K562 (cell line): ENCODE measurements at regions not wholly inside any gene's neighbourhood (a gene's known extent, or its start where the extent isn't known, plus 50 kb on each side); places are given as distances from the start of the nearest gene placed in this dataset.

Experiments
- ATAC-seq: fragments of 200-7000 bp; cut with Tn5 transposase; 3 replicates; pipeline ENCODE4 v1.9.1; 2020; ENCODE audit warnings: moderate library complexity
- BruUV-seq: library from RNA; stranded (reverse); fragments of 400-500 nt; replicated peaks from 2 replicates; lab custom pipeline; 2021; lab: Mats Ljungman, UMichigan
- CTCF ChIA-PET: fragments of 300-600 bp; formaldehyde crosslinking; extraction: SDS; loops from one replicate; lab custom pipeline; 2021; ENCODE audit warnings: low intra/inter-chr PET ratio; lab: Yijun Ruan, JAX
- POLR2A ChIA-PET: fragments of 300-600, 350-650 bp; sonication (Branson Sonifier 250); formaldehyde crosslinking; extraction: SDS; loops from one replicate; lab custom pipeline; 2021; ENCODE audit warnings: antibody characterized with exemption, inconsistent platforms; lab: Yijun Ruan, JAX
- DNase-seq, 4 experiments: peaks; one replicate each; pipeline versions ENCODE4 v3.0.0 to v3.0.0-alpha.2; 2011 to 2018; ENCODE audit warnings: low spot score in 3 of 4, mixed read lengths in 3 of 4; ENCODE audit errors: extremely low read depth in 1 of 4
- FAIRE-seq: peaks from 2 replicates; lab custom pipeline; 2011; peaks lifted over from hg19 to GRCh38; lab: Jason Lieb, UNC
- H2AFZ ChIP-seq: 2 replicates; pipeline ENCODE4 v1.6.0; 2011; ENCODE audit warnings: low read depth, low read length, control low read depth, inconsistent platforms
- H3K27ac ChIP-seq: fragments of 200-600 bp; 3 replicates; pipeline ENCODE4 v1.8.0; 2011; ENCODE audit warnings: low read depth, mild to moderate bottlenecking, control low read depth, inconsistent platforms, low read length, moderate library complexity, mixed read lengths; ENCODE audit errors: extremely low read depth
- H3K27me3 ChIP-seq, 2 experiments: fragments of 300-600 bp in 1 of 2; 2 replicates in 1 of 2; 3 replicates in 1 of 2; pipeline versions ENCODE4 v1.6.0 to v1.8.0; 2011; ENCODE audit warnings: inconsistent platforms in 2 of 2, low read length in 2 of 2, mild to moderate bottlenecking in 1 of 2, mixed read lengths in 1 of 2, moderate library complexity in 1 of 2; ENCODE audit not compliant: control insufficient read depth in 2 of 2, insufficient read depth in 2 of 2
- H3K36me3 ChIP-seq: fragments of 300-600 bp; 3 replicates; pipeline ENCODE4 v1.8.0; 2011; ENCODE audit warnings: mild to moderate bottlenecking, low read length, inconsistent platforms; ENCODE audit not compliant: control insufficient read depth, insufficient read depth
- H3K4me1 ChIP-seq, 2 experiments: fragments of 200-600 bp in 1 of 2; replicated peaks in 1 of 2; 2 replicates in 1 of 2; 3 replicates in 1 of 2; pipeline versions ENCODE4 v1.5.1 to v1.8.0; 2011; ENCODE audit warnings: inconsistent platforms in 2 of 2, low read length in 2 of 2, mild to moderate bottlenecking in 1 of 2, mixed read lengths in 1 of 2, moderate library complexity in 1 of 2; ENCODE audit not compliant: control insufficient read depth in 2 of 2, insufficient read depth in 2 of 2
- H3K4me2 ChIP-seq: 2 replicates; pipeline ENCODE4 v1.6.1; 2011; ENCODE audit warnings: low read length, control low read depth, inconsistent platforms, mixed read lengths; ENCODE audit not compliant: insufficient read depth
- H3K4me3 ChIP-seq: fragments of 200-600 bp; sonication (generic), shearing (Covaris generic); 2 replicates; pipeline ENCODE4 v1.5.1; 2016; ENCODE audit warnings: control low read depth, inconsistent platforms
- H3K79me2 ChIP-seq: fragments of 200-600 bp; 3 replicates; pipeline ENCODE4 v1.8.0; 2011; ENCODE audit warnings: low read length, inconsistent platforms; ENCODE audit not compliant: control insufficient read depth, insufficient read depth
- H3K9ac ChIP-seq, 2 experiments: 2 replicates each; pipeline versions ENCODE4 v1.6.0 to v1.6.1; 2011; ENCODE audit warnings: low read depth in 2 of 2, low read length in 2 of 2, control low read depth in 1 of 2, inconsistent platforms in 1 of 2, mild to moderate bottlenecking in 1 of 2, mixed read lengths in 1 of 2; ENCODE audit not compliant: insufficient read depth in 1 of 2
- H3K9me1 ChIP-seq: one replicate; pipeline ENCODE4 v1.6.0; 2011; ENCODE audit warnings: inconsistent platforms, mild to moderate bottlenecking, low read length, moderate library complexity; ENCODE audit not compliant: control insufficient read depth, insufficient read depth
- H3K9me3 ChIP-seq: replicated peaks from 2 replicates; pipeline ENCODE4 v1.5.1; 2011; ENCODE audit warnings: low read depth, low read length, inconsistent platforms; ENCODE audit not compliant: control insufficient read depth, insufficient read depth
- H4K20me1 ChIP-seq: replicated peaks from 2 replicates; pipeline ENCODE4 v1.6.1; 2011; ENCODE audit warnings: low read length, inconsistent platforms, mixed read lengths; ENCODE audit not compliant: control insufficient read depth, insufficient read depth
- C11orf30 ChIP-seq: fragments of 450-650 bp; IDR thresholded peaks from 2 replicates; pipeline ENCODE4 v1.6.1; 2016; ENCODE audit warnings: low read depth, mild to moderate bottlenecking
- FOXK1 ChIP-seq: sonication (generic); formaldehyde crosslinking; IDR thresholded peaks from 2 replicates; pipeline ENCODE4 v1.8.0; 2022; ENCODE audit warnings: missing genetic modification reagents, mild to moderate bottlenecking, borderline replicate concordance
- HNRNPK ChIP-seq: fragments of 200-400 bp; formaldehyde crosslinking; IDR thresholded peaks from one replicate; pipeline ENCODE4 v1.6.1; 2018; ENCODE audit warnings: mild to moderate bottlenecking, low read depth, low read length; ENCODE audit not compliant: poor library complexity, severe bottlenecking
- KLF1 ChIP-seq: fragments of 450-650 bp; IDR thresholded peaks from 2 replicates; pipeline ENCODE4 v1.6.1; 2016; ENCODE audit warnings: missing genetic modification characterization, missing compliant biosample characterization
- MED1 ChIP-seq: sonication (generic); formaldehyde crosslinking; IDR thresholded peaks from 2 replicates; pipeline ENCODE4 v1.8.1; 2023; ENCODE audit warnings: missing genetic modification reagents, borderline replicate concordance
- PYGO2 ChIP-seq: fragments of 450-650 bp; IDR thresholded peaks from 2 replicates; pipeline ENCODE4 v1.6.1; 2016; ENCODE audit warnings: mild to moderate bottlenecking, missing genetic modification characterization, moderate library complexity, missing compliant biosample characterization
- SAP30 ChIP-seq: fragments of 200-600 bp; sonication (generic); IDR thresholded peaks from 2 replicates; pipeline ENCODE4 v1.6.1; 2012; ENCODE audit warnings: borderline replicate concordance, low read depth, mild to moderate bottlenecking, moderate library complexity, low read length, control low read depth, inconsistent platforms; ENCODE audit not compliant: insufficient read depth, poor library complexity, severe bottlenecking
- SMARCE1 ChIP-seq: fragments of 450-650 bp; IDR thresholded peaks from 2 replicates; pipeline ENCODE4 v1.7.1; 2016; ENCODE audit warnings: mild to moderate bottlenecking
- SPI1 ChIP-seq: IDR thresholded peaks from 2 replicates; pipeline ENCODE4 v1.6.1; 2011; ENCODE audit warnings: low read depth, low read length, control low read depth, borderline replicate concordance
- ZNF174 ChIP-seq: fragments of 250-450 bp; sonication (Bioruptor Pico); IDR thresholded peaks from 2 replicates; pipeline ENCODE4 v1.4.0; 2020; ENCODE audit warnings: mild to moderate bottlenecking
- ZNF695 ChIP-seq: fragments of 450-650 bp; formaldehyde crosslinking; IDR thresholded peaks from 2 replicates; pipeline ENCODE4 v1.4.0; 2020; ENCODE audit warnings: mild to moderate bottlenecking, moderate library complexity
- WGBS: fragments of 100-300 bp; shearing (Covaris generic); methylation state at CpG from one replicate; pipeline ENCODE4 v1.1.6; 2016; ENCODE audit warnings: low coverage, mixed read lengths; ENCODE audit not compliant: insufficient coverage; ENCODE audit errors: missing lambda C conversion rate; 5-methylcytosine and 5-hydroxymethylcytosine counted together
- in situ Hi-C: fragments of 300-500 bp; cut with MboI; formaldehyde crosslinking; loops from 4 replicates; pipeline ENCODE4 v1.15.0; 2018; ENCODE audit warnings: inconsistent platforms, mixed read lengths
- intact Hi-C: fragments of 100-400 bp; cut with micrococcal nuclease; formaldehyde crosslinking; loops from 2 replicates; pipeline ENCODE4 v1.14.2; 2022
- TF ChIP-seq, protein P1 (sequence below), 2 experiments: fragments of 200-800 bp in 1 of 2; sonication (Bioruptor generic) in 1 of 2; sonication (generic) in 1 of 2; formaldehyde crosslinking in 1 of 2; IDR thresholded peaks in 1 of 2; conservative IDR thresholded peaks in 1 of 2; 2 replicates each; pipeline versions ENCODE4 v1.5.0 to v1.6.1; 2016 to 2020; ENCODE audit warnings: missing compliant biosample characterization in 1 of 2, missing genetic modification characterization in 1 of 2, missing genetic modification reagents in 1 of 2

DNA sequence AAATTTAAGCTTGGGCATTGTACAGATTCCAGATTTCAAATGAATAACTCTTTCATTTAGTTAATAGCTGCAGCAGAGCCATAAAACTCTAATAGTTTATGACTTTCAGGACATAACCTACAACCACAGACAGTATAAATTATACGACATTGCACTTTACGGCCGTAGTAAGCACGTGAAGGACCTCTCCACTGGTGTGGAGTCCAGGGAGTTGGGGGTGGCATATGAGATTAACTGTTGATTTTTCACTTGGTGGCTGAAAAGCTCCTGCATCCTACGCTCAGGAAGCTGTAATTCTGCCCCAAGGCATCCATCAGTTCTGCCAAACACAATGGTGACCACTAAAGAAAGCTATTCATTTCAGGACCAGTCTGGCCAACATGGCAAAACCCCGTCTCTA lies 376.2 kb downstream of the SOX11 start:
- Histone ChIP-seq H4K20me1 (no peaks in the 10 kb centered on the region), H3K27me3 (no peaks in the 10 kb centered on the region), H2AFZ (no peak overlapping the region), H3K4me1 (no peaks in the 10 kb centered on the region), H3K4me3 (no peak overlapping the region), H3K27ac (no peak overlapping the region), H3K9me3 (0 out of 2 replicates have a peak, but pooled peaks cover 2% of the 10 kb centered on the region), H3K9ac (no peak overlapping the region), H3K36me3 (no peaks in the 10 kb centered on the region), H3K4me2 (no peak overlapping the region), H3K9me1 (no peaks in the 10 kb centered on the region), H3K79me2 (no peaks in the 10 kb centered on the region)
- in situ Hi-C loops (no loop called here), intact Hi-C loops (no loop called here)
- 0% methylated on average over 6 of the region's 6 CpGs for WGBS
- TF ChIP-seq SAP30 (no peak), SMARCE1 (no peak), HNRNPK (no peak), C11orf30 (no peak)
- ChIA-PET CTCF (no interaction called here), POLR2A (no interaction called here)
- ATAC-seq (no peak), DNase-seq (no peak), FAIRE-seq (no peak)
- no TSS peak for BruUV-seq

DNA sequence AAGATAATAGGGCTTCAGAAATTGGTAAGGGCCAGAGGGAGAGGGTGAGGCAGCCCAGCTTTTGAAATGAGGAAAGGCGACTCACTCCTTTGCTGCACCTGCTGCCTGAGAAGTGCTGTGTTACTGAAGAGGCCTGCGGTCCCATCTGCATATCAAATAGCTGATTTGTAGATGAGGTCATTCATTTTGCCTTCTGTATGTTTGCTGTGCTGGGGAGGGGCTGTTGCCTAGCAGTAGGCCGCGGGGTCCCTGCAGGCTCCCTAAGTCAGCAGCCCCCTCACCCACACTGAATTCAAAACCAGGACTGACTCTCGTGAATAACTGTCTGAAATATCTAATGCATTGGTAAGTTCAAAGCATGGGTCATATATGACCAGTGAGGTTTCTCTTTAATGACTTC lies 377.2 kb downstream of the SOX11 start:
- Histone ChIP-seq H2AFZ (no peak overlapping the region), H3K4me1 (no peaks in the 10 kb centered on the region), H3K9ac (no peak overlapping the region), H3K4me2 (no peak overlapping the region), H3K27me3 (no peaks in the 10 kb centered on the region), H3K79me2 (no peaks in the 10 kb centered on the region), H3K36me3 (no peaks in the 10 kb centered on the region), H3K9me1 (no peaks in the 10 kb centered on the region), H3K27ac (no peak overlapping the region), H3K9me3 (0 out of 2 replicates have a peak, but pooled peaks cover 2% of the 10 kb centered on the region), H3K4me3 (no peak overlapping the region), H4K20me1 (no peaks in the 10 kb centered on the region)
- intact Hi-C loops (no loop called here), in situ Hi-C loops (no loop called here)
- no TSS peak for BruUV-seq
- ATAC-seq (no peak), FAIRE-seq (no peak), DNase-seq (no peak)
- CTCF ChIA-PET, result no interaction called here
- WGBS, result 0% methylated on average over 5 of the region's 5 CpGs
- POLR2A ChIA-PET, result no interaction called here
- TF ChIP-seq FOXK1 (CRISPR knock-in tag) (no peak), ZNF695 (CRISPR knock-in tag) (no peak), ZNF174 (CRISPR knock-in tag) (no peak), KLF1 (no peak), PYGO2 (no peak), SPI1 (no peak), MED1 (CRISPR knock-in tag) (no peak)
- TF ChIP-seq, protein P1, sequence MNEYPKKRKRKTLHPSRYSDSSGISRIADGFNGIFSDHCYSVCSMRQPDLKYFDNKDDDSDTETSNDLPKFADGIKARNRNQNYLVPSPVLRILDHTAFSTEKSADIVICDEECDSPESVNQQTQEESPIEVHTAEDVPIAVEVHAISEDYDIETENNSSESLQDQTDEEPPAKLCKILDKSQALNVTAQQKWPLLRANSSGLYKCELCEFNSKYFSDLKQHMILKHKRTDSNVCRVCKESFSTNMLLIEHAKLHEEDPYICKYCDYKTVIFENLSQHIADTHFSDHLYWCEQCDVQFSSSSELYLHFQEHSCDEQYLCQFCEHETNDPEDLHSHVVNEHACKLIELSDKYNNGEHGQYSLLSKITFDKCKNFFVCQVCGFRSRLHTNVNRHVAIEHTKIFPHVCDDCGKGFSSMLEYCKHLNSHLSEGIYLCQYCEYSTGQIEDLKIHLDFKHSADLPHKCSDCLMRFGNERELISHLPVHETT (CRISPR knock-in tag; conservative IDR thresholded peaks at IDR 0.05 in 1 of 2, IDR thresholded peaks at IDR 0.05 in 1 of 2), result no peak
